Thyroid gland (tissue), 4 donors: ENCODE measurements at regions not wholly inside any gene's neighbourhood (a gene's known extent, or its start where the extent isn't known, plus 50 kb on each side); places are given as distances from the start of the nearest gene placed in this dataset.

ENCODE experiments used
- DNase-seq, 2 donors: peaks; one replicate each; pipeline ENCODE4 v3.0.0-alpha.2; 2019
- H3K27ac ChIP-seq, 3 donors: fragments of 200-600 bp; sonication (generic); 1 replicate in 2 of 3; 2 replicates in 1 of 3; pipeline ENCODE4 v1.5.1; 2016 to 2019; ENCODE audit warnings: mild to moderate bottlenecking in 1 of 3, moderate library complexity in 1 of 3
- H3K27me3 ChIP-seq: fragments of 200-600 bp; sonication (generic); one replicate; pipeline ENCODE4 v1.5.1; 2019
- H3K36me3 ChIP-seq, 2 donors: fragments of 200-600 bp; sonication (generic); one replicate each; pipeline ENCODE4 v1.5.1; 2016 to 2019
- H3K4me1 ChIP-seq, 2 donors: fragments of 200-600 bp; sonication (generic); one replicate each; pipeline ENCODE4 v1.5.1; 2017 to 2019
- H3K4me3 ChIP-seq, 3 donors: fragments of 200-600 bp; sonication (generic); replicated peaks in 1 of 3; 1 replicate in 2 of 3; 2 replicates in 1 of 3; pipeline ENCODE4 v1.5.1; 2016; ENCODE audit warnings: mild to moderate bottlenecking in 1 of 3
- H3K9me3 ChIP-seq: fragments of 200-600 bp; sonication (generic); one replicate; pipeline ENCODE4 v1.5.1; 2017
- CTCF ChIP-seq, 6 experiments: fragments of 200-600 bp in 3 of 6; fragments of 450-650 bp in 3 of 6; sonication (generic) in 3 of 6; IDR thresholded peaks; one replicate each; pipeline ENCODE4 v1.5.1; 2016 to 2019; ENCODE audit warnings: antibody characterized with exemption in 6 of 6, mild to moderate bottlenecking in 2 of 6, inconsistent platforms in 1 of 6, moderate library complexity in 1 of 6
- POLR2A ChIP-seq, 2 donors: fragments of 450-650 bp; IDR thresholded peaks; one replicate each; pipeline ENCODE4 v1.6.1; 2017; ENCODE audit warnings: antibody characterized with exemption in 2 of 2, mild to moderate bottlenecking in 2 of 2, moderate library complexity in 1 of 2
- WGBS, 2 donors: methylation state at CpG; one replicate each; pipeline ENCODE4 v1.1.5; 2017; 5-methylcytosine and 5-hydroxymethylcytosine counted together
- intact Hi-C: fragments of 100-400 bp; cut with DNase I; formaldehyde crosslinking; loops from one replicate; pipeline ENCODE4 v1.15.1; 2023

DNA sequence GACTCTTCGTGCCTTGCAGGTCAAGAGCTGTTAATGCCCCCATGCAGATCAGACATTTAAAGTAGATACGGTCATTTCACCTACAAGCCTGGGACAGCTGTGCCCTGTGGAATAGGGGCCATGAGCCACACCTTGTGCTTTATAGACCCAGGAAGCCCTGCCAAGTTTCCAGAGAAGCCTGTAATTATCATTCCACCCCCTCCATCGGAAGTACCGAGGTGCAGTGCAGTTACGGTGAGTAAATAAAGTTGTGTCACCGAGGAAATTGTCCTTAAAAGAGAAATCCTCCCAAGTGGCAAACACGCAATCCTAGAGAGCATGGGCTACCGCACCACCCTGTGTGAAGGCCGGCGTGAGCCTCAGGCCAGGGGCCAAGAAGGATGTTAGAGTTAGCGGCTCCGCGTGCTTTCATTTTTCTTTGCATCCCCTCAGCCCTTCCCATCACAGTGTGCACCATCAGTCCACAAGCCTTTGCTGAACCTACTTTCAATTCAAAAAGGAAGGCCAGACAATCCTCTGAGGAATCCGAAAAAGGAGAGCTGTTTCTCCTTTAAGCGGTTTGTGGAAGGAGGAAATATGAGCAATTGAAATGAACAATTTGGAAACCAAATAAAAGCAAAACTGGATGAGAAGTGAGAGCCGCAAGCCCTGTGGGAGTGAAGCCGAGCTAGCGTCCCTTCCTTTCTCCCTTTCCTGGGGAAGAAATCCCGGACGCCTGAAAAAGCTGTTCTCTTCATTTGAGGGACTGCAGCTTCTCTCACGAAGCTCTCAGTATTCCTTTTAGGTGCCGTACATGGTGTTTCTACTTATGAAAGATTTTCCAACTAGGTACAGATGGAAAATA, 183.3 kb upstream of the PDE10A start:
- peaks cover 0 to 6% of the 10 kb centered on the region in 2 donors for H3K4me1 ChIP-seq
- H3K27ac ChIP-seq, result no peak overlapping the region
- H3K9me3 ChIP-seq, result no peaks in the 10 kb centered on the region
- no peak for DNase-seq
- 59 to 75% methylated on average over 22 of the region's 22 CpGs for WGBS, 2 donors
- intact Hi-C loops, result no loop called here
- H3K27me3 ChIP-seq, result no peaks in the 10 kb centered on the region
- H3K36me3 ChIP-seq, result no peaks in the 10 kb centered on the region
- no peak overlapping the region for H3K4me3 ChIP-seq
- TF ChIP-seq POLR2A (IDR thresholded peaks at IDR 0.05) (no peak), CTCF (IDR thresholded peaks at IDR 0.05) (no peak)

DNA sequence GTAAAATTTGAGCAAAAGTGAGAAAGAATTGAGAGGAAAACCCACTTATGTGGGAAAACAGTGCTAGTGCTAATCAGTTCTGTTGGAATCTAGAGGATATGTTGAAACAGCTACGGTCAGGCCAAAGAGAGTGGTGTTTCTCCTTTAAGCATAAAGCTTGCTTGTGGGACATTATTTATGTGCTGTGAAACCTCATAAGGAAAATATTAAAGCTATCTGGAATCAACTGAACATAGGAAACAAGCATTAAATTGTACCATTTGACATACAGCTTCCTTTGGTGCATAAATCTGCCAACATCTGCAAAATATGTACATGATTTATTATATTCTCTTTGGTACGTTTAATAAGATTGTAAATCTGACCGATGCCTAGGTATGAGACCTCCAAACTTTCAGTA, 182.5 kb upstream of the PDE10A start:
- DNase-seq, result no peak
- WGBS, 2 donors, result 74 to 87% methylated on average over 3 of the region's 3 CpGs
- H3K4me1 ChIP-seq, result peaks cover 0 to 6% of the 10 kb centered on the region in 2 donors
- intact Hi-C loops, result no loop called here
- H3K27me3 ChIP-seq, result no peaks in the 10 kb centered on the region
- H3K27ac ChIP-seq, result no peak overlapping the region
- H3K36me3 ChIP-seq, result no peaks in the 10 kb centered on the region
- TF ChIP-seq CTCF (IDR thresholded peaks at IDR 0.05) (no peak), POLR2A (IDR thresholded peaks at IDR 0.05) (no peak)
- no peaks in the 10 kb centered on the region for H3K9me3 ChIP-seq
- no peak overlapping the region for H3K4me3 ChIP-seq

DNA sequence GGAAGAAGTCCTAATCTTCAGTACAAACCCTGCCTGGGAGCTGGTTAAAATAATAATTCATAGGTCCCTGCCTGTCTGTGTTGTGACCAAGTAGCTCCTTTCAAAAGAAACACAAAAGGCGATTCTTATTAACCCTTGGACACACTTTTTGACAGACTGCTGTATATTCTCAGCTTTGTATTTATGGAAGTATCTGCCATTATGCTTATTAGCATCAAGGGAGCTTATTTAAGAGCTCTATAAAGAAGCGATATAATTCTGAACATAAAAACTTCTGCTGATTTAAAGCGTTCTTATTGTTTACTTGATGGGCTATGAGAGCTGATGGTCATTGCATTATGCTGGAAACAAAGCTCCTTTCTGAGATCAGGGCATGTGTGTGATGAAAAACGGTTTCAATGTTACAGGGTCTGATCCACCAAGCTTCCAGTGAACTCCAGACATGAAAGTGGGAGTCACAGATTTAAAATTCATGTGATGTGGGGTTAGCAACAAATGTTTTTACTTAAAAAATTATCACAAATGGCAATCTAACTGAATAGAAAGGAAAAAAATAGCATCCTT, 181.8 kb upstream of the PDE10A start:
- TF ChIP-seq POLR2A (IDR thresholded peaks at IDR 0.05) (no peak), CTCF (IDR thresholded peaks at IDR 0.05) (no peak)
- Histone ChIP-seq H3K4me1 (peaks cover 0 to 6% of the 10 kb centered on the region in 2 donors), H3K27ac (no peak overlapping the region), H3K36me3 (no peaks in the 10 kb centered on the region), H3K4me3 (no peak overlapping the region), H3K9me3 (no peaks in the 10 kb centered on the region), H3K27me3 (no peaks in the 10 kb centered on the region)
- intact Hi-C loops, result no loop called here
- WGBS, 2 donors, result 86 to 88% methylated on average over 4 of the region's 4 CpGs
- no peak for DNase-seq

GRCh38 chr6:165844232-165844631, 181.2 kb upstream of the PDE10A start:
- Histone ChIP-seq H3K27me3 (no peaks in the 10 kb centered on the region), H3K4me3 (no peak overlapping the region), H3K4me1 (peaks cover 0 to 2% of the 10 kb centered on the region in 2 donors), H3K9me3 (no peaks in the 10 kb centered on the region), H3K36me3 (no peaks in the 10 kb centered on the region), H3K27ac (no peak overlapping the region)
- DNase-seq, result no peak
- TF ChIP-seq POLR2A (IDR thresholded peaks at IDR 0.05), result no peak
- intact Hi-C loops, result no loop called here
- WGBS, 2 donors, result 86 to 94% methylated on average over 5 of the region's 5 CpGs

GRCh38 chr6:165843568-165844113, 180.6 kb upstream of the PDE10A start:
- no peak overlapping the region for H3K4me3 ChIP-seq
- no peaks in the 10 kb centered on the region for H3K9me3 ChIP-seq
- H3K27me3 ChIP-seq, result no peaks in the 10 kb centered on the region
- TF ChIP-seq CTCF (IDR thresholded peaks at IDR 0.05) (no peak), POLR2A (IDR thresholded peaks at IDR 0.05) (no peak)
- intact Hi-C loops, result no loop called here
- H3K36me3 ChIP-seq, result no peaks in the 10 kb centered on the region
- WGBS, 2 donors, result 95% methylated on average over 11 of the region's 11 CpGs
- no peak overlapping the region for H3K27ac ChIP-seq
- H3K4me1 ChIP-seq, result no peaks in the 10 kb centered on the region
- no peak for DNase-seq
